Loucy (cell line): ENCODE measurements at regions not wholly inside any gene's neighbourhood (a gene's known extent, or its start where the extent isn't known, plus 50 kb on each side); places are given as distances from the start of the nearest gene placed in this dataset.

Source experiments
- CTCF ChIP-seq: fragments of 200-600 bp; sonication (generic); conservative IDR thresholded peaks from 2 replicates; pipeline ENCODE4 v1.5.1; 2014; ENCODE audit warnings: mild to moderate bottlenecking, antibody characterized with exemption, low read length
- EZH2phosphoT487 ChIP-seq: fragments of 200-600 bp; IDR thresholded peaks from 2 replicates; pipeline ENCODE4 v1.6.1; 2018; ENCODE audit warnings: antibody characterized with exemption, mild to moderate bottlenecking, moderate library complexity, borderline replicate concordance

DNA sequence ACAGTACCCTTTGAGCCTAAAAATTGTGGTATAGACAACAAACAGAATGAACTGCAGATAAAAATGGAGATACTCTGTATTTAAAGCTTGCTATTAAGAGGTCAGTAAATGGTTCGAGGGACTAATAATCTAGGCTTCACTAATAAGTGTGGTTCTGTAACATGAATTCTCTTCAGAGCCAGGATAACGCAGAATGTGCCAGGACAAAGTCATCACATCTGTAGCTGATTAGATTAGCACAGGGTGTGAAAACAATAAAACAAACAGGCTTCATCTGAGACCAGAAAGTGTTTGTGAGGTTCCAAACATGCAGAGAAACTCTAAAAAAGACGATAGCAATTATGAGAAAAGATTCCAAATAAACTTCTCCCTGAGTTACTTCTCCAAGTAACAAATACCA, 89.1 kb upstream of the LUZP2 start:
- no peak for TF ChIP-seq CTCF
- no peak for TF ChIP-seq EZH2phosphoT487
